HL-60 (cell line): ENCODE measurements at regions not wholly inside any gene's neighbourhood (a gene's known extent, or its start where the extent isn't known, plus 50 kb on each side); places are given as distances from the start of the nearest gene placed in this dataset.

Source experiments
- CTCF ChIP-seq: IDR thresholded peaks from one replicate; pipeline ENCODE4 v1.5.1; 2011; ENCODE audit warnings: low read length, control low read depth, inconsistent platforms; ENCODE audit not compliant: insufficient read depth
- POLR2AphosphoS5 ChIP-seq: IDR thresholded peaks from 2 replicates; pipeline ENCODE4 v1.6.1; 2012; ENCODE audit warnings: low read depth
- REST ChIP-seq: IDR thresholded peaks from 2 replicates; pipeline ENCODE4 v1.6.1; 2012; ENCODE audit warnings: low read depth; ENCODE audit not compliant: insufficient replicate concordance

- TF ChIP-seq CTCF = no peak
- TF ChIP-seq REST = no peak
- no peak for TF ChIP-seq POLR2AphosphoS5
Measured at GRCh38 chr3:72681598-72681997, 166.6 kb downstream of the SHQ1 start.
